Sigmoid colon (tissue), 4 donors: ENCODE measurements at regions not wholly inside any gene's neighbourhood (a gene's known extent, or its start where the extent isn't known, plus 50 kb on each side); places are given as distances from the start of the nearest gene placed in this dataset.

Experiments used
- EP300 ChIP-seq, 4 donors: sonication (generic); formaldehyde crosslinking; IDR thresholded peaks; one replicate each; pipeline ENCODE4 v1.6.1; 2017; ENCODE audit warnings: antibody characterized with exemption in 4 of 4
- POLR2A ChIP-seq, 2 donors: fragments of 450-650 bp; IDR thresholded peaks; one replicate each; pipeline ENCODE4 v1.6.1; 2016; ENCODE audit warnings: antibody characterized with exemption in 2 of 2, mild to moderate bottlenecking in 2 of 2, moderate library complexity in 2 of 2
- POLR2AphosphoS5 ChIP-seq, 4 donors: sonication (generic); formaldehyde crosslinking; IDR thresholded peaks; one replicate each; pipeline ENCODE4 v1.6.1; 2017; ENCODE audit warnings: antibody characterized with exemption in 4 of 4
- TF ChIP-seq, protein P1 (sequence below), 4 experiments: fragments of 450-650 bp in 3 of 4; fragments of 200-600 bp in 1 of 4; IDR thresholded peaks; one replicate each; pipeline ENCODE4 v1.5.1; 2016 to 2019; ENCODE audit warnings: antibody characterized with exemption in 4 of 4, mild to moderate bottlenecking in 3 of 4, moderate library complexity in 2 of 4

DNA sequence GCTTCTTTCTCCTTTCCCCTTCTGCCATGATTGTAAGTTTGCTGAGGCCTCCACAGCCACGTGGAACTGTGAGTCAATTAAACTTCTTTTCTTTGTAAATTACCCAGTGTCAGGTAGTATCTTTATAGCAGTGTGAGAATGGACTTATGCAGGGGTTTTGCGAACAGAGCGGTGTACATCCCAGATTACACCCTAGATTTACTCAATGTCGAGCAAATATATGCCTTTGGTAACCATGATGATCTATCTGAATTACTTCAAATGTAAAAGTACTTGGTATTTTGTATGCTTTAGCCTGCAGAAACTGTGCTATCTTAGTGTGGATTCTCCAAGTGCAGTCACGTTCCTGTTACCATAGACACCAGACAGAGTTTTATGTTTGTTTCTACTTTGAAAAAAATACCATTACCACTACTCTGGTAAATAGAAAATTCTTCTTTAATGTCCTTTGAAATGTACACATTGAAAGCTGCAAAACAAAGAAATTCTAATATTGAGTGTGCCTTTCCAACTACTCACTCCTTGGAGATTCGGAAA, 510.4 kb upstream of the ARGLU1 start:
- TF ChIP-seq POLR2A (IDR thresholded peaks at IDR 0.05): no peak
- TF ChIP-seq, protein P1, sequence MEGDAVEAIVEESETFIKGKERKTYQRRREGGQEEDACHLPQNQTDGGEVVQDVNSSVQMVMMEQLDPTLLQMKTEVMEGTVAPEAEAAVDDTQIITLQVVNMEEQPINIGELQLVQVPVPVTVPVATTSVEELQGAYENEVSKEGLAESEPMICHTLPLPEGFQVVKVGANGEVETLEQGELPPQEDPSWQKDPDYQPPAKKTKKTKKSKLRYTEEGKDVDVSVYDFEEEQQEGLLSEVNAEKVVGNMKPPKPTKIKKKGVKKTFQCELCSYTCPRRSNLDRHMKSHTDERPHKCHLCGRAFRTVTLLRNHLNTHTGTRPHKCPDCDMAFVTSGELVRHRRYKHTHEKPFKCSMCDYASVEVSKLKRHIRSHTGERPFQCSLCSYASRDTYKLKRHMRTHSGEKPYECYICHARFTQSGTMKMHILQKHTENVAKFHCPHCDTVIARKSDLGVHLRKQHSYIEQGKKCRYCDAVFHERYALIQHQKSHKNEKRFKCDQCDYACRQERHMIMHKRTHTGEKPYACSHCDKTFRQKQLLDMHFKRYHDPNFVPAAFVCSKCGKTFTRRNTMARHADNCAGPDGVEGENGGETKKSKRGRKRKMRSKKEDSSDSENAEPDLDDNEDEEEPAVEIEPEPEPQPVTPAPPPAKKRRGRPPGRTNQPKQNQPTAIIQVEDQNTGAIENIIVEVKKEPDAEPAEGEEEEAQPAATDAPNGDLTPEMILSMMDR (IDR thresholded peaks at IDR 0.05): no peak
- TF ChIP-seq POLR2AphosphoS5 (IDR thresholded peaks at IDR 0.05): no peak
- no peak for TF ChIP-seq EP300 (IDR thresholded peaks at IDR 0.05)
